RKO (cell line): ENCODE measurements at regions not wholly inside any gene's neighbourhood (a gene's known extent, or its start where the extent isn't known, plus 50 kb on each side); places are given as distances from the start of the nearest gene placed in this dataset.

Experiments used
- DNase-seq: peaks from one replicate; pipeline ENCODE4 v3.0.0-alpha.2; 2016; ENCODE audit warnings: low spot score

DNA sequence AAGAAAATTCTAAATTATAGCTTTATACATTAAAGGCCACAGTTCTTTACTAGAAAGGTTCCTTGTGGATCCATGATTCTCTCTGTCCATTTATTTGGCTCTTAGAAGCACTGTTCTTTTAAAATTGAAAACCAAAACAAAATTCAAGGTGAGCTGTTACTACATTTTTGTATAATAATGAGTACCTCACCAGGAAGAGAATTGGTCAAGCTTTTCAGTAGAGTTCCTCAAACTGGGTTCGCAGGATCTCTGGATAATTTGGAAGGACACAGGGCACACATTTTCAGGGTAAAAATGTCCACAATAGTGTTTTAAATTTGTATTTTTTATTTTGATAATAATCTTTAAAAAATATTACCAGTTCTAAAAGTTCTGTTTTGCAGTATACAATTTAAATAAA lies 93.0 kb downstream of the PPP1R3A start:
- no peak for DNase-seq

GRCh38 chr7:113824117-113824823 lies 94.5 kb downstream of the PPP1R3A start:
- DNase-seq, result no peak

GRCh38 chr7:113819474-113819873 lies 99.3 kb downstream of the PPP1R3A start:
- DNase-seq, result no peak

- no peak for DNase-seq
Observed at GRCh38 chr7:113816639-113817038, 102.2 kb downstream of the PPP1R3A start.

DNA sequence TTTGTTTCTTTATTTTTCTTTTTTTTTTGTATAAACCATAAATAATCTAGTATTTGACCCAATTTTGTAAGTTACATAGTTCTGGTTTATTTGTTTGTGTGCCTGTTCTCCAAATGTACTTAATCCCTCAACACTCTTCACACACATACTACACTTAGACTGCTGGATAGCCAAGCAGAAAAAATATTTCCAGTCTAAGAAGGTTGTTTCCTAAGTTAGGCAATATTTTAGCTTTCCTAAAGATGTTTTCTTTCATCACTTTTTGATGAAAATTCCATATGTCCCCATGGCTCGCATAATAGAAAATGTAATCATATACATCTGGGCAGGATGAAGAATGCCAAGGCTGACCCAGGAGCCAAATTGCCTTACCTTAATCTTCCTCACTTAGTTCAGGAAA lies 105.3 kb downstream of the PPP1R3A start:
- DNase-seq, result no peak

GRCh38 chr7:113812591-113813255 lies 106.1 kb downstream of the PPP1R3A start:
- DNase-seq, result no peak

DNA sequence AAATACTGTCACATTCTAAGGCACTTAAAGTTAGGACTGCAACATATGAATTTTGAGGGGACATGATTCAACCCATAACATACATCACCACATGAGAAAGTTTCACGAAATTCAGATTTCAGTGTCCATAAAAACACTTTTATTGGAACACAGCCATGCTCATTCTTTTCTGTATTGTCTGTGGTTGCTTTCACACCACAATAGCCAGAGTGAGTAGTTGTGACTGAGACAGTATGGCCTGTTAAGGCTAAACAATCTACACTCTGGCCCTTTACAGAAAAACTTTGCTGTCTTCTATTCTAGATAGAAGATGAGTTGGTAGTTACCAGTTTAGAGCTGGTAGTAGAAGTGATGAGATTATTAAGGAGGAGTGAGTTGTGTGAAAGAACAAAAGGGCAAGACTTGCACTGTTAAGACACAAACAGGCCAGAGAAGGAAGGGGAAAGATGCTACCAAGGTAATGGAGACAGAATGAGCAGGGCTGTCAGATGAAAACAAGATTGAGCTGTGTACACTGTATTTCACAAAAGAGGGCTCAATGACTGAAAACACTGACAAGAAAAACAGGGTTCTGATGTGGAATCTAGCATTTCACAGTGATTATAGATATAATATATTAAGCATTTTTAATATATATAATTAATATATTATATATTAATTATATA lies 108.6 kb downstream of the PPP1R3A start:
- no peak for DNase-seq

DNA sequence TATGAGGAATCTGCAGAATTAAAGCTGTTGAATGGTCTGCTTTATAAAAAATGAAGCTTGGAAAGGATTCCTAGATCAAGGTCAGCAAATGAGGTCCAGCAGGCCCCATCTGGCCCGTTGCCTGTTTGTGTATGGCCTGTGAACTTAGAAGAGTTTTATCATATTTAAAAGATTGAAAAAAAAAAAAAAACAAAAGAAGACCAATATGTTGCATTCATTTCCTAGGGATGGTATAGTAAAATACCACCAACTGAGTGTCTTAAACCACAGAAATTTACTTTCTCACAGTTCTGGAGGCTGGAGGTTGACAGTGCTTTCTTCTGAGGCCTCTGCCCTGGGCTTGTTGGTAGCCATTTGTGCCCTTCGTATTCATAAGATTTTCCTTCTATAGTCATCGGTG lies 109.2 kb downstream of the PPP1R3A start:
- DNase-seq, result no peak

GRCh38 chr7:113806633-113807327 lies 112.0 kb downstream of the PPP1R3A start:
- no peak for DNase-seq

- DNase-seq, result no peak
Observed at GRCh38 chr7:113805976-113806375, 112.8 kb downstream of the PPP1R3A start.

- DNase-seq, result no peak
Observed at GRCh38 chr7:113804475-113805095, 114.2 kb downstream of the PPP1R3A start.

DNA sequence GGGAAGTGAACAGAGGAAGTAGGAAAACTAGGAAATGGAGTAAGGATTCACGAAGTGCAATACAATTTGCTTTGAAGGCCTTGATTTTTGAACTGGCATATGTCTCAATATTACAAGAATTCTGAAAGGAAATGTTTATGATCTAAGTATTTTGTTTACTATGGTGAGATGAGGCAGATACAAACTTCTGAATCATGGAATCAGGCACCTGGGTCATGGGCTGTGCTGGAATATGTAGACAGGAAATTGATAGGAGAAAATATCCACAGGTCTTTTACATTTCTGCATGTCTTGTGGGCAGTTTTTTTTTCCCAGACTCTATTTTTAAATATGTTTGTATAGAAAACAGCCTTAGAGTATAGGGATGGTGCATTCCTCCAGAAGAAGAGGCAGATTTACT lies 117.1 kb downstream of the PPP1R3A start:
- DNase-seq, result no peak

GRCh38 chr7:113800826-113801225 lies 118.0 kb downstream of the PPP1R3A start:
- no peak for DNase-seq

DNA sequence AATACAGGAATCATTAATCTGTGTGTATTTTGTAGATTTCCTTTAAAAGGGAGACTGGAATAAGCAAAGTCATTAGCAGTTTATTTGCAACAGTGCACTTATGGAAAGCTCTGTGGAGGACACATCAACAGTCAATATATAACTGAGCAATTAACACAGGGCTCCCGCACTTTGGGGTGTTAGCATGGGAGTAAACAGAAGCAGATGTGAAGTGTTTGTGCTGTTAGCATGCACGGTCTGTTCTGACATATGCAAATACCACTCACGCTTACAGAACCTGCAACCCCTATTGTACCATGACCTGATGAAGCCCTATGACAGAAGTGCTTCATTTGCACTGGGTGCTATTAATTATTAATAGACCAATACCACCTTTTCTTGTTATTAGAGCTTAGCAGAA lies 118.9 kb downstream of the PPP1R3A start:
- no peak for DNase-seq

GRCh38 chr7:113797420-113798010 lies 121.3 kb downstream of the PPP1R3A start:
- DNase-seq, result no peak

DNA sequence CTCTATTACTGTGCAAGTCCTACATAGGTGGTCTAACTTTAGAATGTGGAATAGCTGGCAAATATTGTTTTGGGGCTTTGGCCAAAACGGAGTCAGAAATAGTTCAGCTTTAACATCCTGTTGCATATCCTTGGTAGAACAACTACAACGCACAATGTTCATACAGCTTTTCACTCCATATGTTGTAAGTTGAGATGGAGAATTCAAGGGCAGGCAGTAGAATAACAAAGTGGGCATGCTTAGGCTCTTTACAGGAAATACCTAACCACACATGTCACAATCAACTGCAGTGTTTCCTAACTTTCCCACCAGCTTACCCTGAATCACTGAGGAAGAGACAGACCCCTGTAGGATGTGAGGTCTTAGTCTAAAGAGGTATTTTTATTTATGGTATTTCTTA lies 122.3 kb downstream of the PPP1R3A start:
- DNase-seq, result no peak

DNA sequence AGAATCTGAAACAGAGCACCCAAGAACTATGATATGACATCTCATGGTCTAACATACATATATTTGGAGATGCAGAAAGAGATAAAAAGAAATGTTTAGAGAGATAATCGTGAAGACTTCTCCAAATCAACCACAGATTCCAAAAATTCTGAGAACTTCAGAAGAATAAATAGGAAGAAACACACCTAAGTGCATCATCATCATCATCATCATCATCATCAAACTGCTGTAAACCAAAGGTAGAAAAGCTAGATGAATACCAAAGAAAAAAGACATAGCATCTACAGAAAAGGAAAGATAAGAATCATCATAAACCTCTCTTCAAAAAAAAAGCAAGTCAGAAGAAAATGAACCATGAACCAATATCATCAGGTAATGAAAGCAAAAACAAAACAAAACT lies 124.2 kb downstream of the PPP1R3A start:
- DNase-seq, result no peak

GRCh38 chr7:113793171-113793570 lies 125.6 kb downstream of the PPP1R3A start:
- DNase-seq, result no peak

- DNase-seq, result no peak
Observed at GRCh38 chr7:113790025-113790424, 128.8 kb downstream of the PPP1R3A start.

- DNase-seq, result no peak
Observed at GRCh38 chr7:113787106-113787505, 131.7 kb downstream of the PPP1R3A start.

GRCh38 chr7:113784956-113785355 lies 133.9 kb downstream of the PPP1R3A start:
- no peak for DNase-seq

DNA sequence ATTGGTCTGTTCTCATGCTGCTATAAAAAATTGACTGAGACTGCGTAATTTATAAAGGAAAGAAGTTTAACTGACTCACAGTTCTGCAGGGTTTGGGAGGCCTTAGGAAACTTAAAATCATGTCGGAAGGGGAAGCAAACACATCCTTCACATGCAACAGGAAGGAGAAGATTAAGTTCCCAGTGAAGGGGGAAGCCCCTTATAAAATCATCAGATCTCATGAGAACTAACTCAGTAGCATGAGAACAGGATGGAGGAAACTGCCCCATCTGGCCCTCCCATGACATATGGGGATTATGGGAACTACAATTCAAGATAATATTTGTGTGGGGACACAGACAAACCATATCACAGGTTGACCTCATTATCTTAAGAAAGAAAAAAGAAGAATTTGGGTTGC lies 134.5 kb downstream of the PPP1R3A start:
- DNase-seq, result no peak
